ENCODE measurements at regions not wholly inside any gene's neighbourhood (a gene's known extent, or its start where the extent isn't known, plus 50 kb on each side); places are given as distances from the start of the nearest gene placed in this dataset.

- TF ChIP-seq EZH2 (IDR thresholded peaks at IDR 0.05; ENCODE audit: borderline replicate concordance, low read depth, low read length, poor library complexity, severe bottlenecking) (no peak), CTCF (conservative IDR thresholded peaks at IDR 0.05; ENCODE audit: low read depth, low read length) (no peak)
Observed at GRCh38 chr19:29017788-29018187, 195.2 kb downstream of the UQCRFS1 start.
